ENCODE measurements at regions not wholly inside any gene's neighbourhood (a gene's known extent, or its start where the extent isn't known, plus 50 kb on each side); places are given as distances from the start of the nearest gene placed in this dataset.
"Not testable (repeated sequence)": the region's sequence is repeated elsewhere in the genome, so short reads cannot be mapped to it uniquely, and the experiment has no call there.

DNA sequence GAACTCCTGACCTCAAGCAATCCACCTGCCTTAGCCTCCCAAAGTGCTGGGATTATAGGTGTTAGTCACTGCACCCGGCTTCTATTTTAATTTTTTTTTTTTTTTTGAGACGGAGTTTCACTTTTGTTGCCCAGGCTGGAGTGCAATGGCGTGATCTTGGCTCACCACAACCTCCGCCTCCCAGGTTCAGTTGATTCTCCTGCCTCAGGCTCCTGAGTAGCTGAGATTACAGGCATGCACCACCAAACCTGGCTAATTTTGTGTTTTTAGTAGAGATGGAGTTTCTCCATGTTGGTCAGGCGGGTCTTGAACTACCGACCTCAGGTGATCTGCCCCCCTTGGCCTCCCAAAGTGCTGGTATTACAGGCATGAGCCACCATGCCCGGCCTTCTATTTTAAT, 149.1 kb downstream of the MYCN start:
- TF ChIP-seq, protein P1, sequence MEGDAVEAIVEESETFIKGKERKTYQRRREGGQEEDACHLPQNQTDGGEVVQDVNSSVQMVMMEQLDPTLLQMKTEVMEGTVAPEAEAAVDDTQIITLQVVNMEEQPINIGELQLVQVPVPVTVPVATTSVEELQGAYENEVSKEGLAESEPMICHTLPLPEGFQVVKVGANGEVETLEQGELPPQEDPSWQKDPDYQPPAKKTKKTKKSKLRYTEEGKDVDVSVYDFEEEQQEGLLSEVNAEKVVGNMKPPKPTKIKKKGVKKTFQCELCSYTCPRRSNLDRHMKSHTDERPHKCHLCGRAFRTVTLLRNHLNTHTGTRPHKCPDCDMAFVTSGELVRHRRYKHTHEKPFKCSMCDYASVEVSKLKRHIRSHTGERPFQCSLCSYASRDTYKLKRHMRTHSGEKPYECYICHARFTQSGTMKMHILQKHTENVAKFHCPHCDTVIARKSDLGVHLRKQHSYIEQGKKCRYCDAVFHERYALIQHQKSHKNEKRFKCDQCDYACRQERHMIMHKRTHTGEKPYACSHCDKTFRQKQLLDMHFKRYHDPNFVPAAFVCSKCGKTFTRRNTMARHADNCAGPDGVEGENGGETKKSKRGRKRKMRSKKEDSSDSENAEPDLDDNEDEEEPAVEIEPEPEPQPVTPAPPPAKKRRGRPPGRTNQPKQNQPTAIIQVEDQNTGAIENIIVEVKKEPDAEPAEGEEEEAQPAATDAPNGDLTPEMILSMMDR (IDR thresholded peaks at IDR 0.05), result not testable (repeated sequence)
- not testable (repeated sequence) for TF ChIP-seq POLR2A (IDR thresholded peaks at IDR 0.05)
